IPS-18c (cell line): ENCODE measurements at regions not wholly inside any gene's neighbourhood (a gene's known extent, or its start where the extent isn't known, plus 50 kb on each side); places are given as distances from the start of the nearest gene placed in this dataset.

Experiments
- H3K4me3 ChIP-seq: 2 replicates; pipeline ENCODE4 v1.7.0; 2013; ENCODE audit warnings: low read depth, mild to moderate bottlenecking, low read length, moderate library complexity; ENCODE audit not compliant: insufficient read depth
- H3K9me3 ChIP-seq: one replicate; pipeline ENCODE4 v1.6.1; 2013; ENCODE audit warnings: mild to moderate bottlenecking, low read length, moderate library complexity; ENCODE audit not compliant: control insufficient read depth, insufficient read depth

DNA sequence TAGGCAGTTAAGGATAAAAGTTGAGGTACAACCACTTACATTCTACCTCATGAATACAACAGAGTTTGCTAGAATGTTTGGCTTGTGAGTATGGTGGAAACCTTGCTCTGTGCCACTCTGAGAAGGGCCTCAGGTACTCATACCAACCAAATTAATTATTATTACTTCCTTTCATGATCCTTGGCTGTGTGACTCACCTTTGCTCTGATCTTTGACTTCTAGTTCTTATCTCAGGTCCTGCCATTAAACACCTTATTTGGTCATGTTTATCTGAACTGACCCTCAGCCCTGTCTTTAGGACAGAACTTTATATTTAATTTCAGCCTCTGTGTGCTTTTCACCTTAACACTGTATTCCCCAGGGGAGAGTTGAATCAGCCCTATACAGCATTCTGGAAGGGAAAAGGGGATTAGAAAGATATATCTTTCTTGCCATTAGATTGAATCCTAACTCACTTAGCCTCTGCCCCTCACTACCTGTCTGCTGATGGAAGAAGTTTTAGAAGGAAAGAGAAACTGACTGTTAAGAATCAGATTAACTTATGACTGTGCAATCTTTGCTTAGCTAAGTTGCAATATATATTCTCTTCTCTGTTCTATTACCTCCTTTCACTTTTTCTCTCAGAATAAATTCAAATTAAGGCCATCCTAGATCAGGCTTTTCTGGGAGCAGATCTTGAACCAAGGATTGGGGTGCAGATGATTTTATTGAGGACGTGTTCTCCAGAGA is 260.4 kb upstream of the DPYD start:
- H3K4me3 ChIP-seq = no peak overlapping the region
- H3K9me3 ChIP-seq = no peaks in the 10 kb centered on the region

DNA sequence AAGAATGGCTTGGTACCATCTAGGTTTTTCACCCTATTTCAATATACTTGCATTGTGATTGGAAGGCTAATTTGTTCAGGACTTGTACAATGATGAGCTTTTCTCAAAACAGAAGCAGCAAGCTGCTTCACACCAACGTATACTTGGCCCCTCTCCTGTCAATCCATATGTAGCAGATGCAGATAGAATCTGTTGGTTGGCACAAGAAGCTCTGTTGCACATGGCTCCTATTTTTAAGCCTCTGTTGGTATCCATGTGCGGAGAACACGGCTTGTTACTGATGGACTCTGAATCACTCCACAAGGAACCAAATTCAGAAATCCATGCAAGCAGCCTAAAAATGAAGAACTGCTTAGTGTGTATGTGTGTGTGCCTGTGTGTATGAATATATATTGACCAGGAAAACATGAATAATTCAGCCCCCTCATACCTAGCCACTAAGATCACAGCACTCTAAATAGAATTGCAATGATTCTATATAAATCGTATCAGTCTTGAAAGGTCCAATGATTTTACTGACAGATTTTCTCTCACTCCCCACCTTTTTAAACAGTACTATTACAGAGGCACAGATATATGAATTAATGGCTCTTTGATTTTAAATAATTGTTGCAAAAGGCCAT is 258.4 kb upstream of the DPYD start:
- no peaks in the 10 kb centered on the region for H3K9me3 ChIP-seq
- H3K4me3 ChIP-seq = no peak overlapping the region

DNA sequence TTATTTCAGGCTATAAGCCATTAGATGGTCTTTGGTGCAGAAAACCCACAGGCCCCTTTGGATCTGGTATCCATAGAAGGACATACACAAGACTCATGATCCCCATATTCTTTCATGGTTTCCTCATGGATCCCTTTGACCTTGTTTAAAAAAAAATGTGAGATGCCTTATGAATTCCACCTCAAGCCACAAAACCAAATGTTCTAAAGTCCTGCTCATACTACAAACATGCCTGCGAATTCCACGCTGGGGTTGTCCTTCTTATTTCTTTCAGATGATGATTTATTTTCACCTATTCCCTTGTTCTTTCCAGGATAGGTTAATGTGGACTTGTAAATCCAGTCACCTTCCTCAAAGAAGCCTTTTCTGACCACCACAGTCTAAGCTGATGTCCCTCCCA is 256.9 kb upstream of the DPYD start:
- Histone ChIP-seq H3K9me3 (no peaks in the 10 kb centered on the region), H3K4me3 (no peak overlapping the region)

- no peaks in the 10 kb centered on the region for H3K9me3 ChIP-seq
Measured at GRCh38 chr1:98176936-98177335, 256.1 kb upstream of the DPYD start.

GRCh38 chr1:98176414-98176813 is 255.6 kb upstream of the DPYD start:
- H3K4me3 ChIP-seq = no peak overlapping the region
- H3K9me3 ChIP-seq = no peaks in the 10 kb centered on the region

More at GRCh38 chr1:98176936-98177335, 256.1 kb upstream of the DPYD start:
- H3K4me3 ChIP-seq = no peak overlapping the region

- no peaks in the 10 kb centered on the region for H3K9me3 ChIP-seq
- no peak overlapping the region for H3K4me3 ChIP-seq
Measured at GRCh38 chr1:98172578-98172977, 251.7 kb upstream of the DPYD start.

GRCh38 chr1:98172022-98172421 is 251.2 kb upstream of the DPYD start:
- H3K4me3 ChIP-seq = no peak overlapping the region

GRCh38 chr1:98164509-98164908 is 243.7 kb upstream of the DPYD start:
- Histone ChIP-seq H3K4me3 (no peak overlapping the region), H3K9me3 (no peaks in the 10 kb centered on the region)

More at GRCh38 chr1:98172022-98172421, 251.2 kb upstream of the DPYD start:
- no peaks in the 10 kb centered on the region for H3K9me3 ChIP-seq

- H3K4me3 ChIP-seq = no peak overlapping the region
- H3K9me3 ChIP-seq = peaks cover 2% of the 10 kb centered on the region
Measured at GRCh38 chr1:98157524-98158313, 236.9 kb upstream of the DPYD start.

GRCh38 chr1:98147280-98147679 is 226.4 kb upstream of the DPYD start:
- no peak overlapping the region for H3K4me3 ChIP-seq
- no peaks in the 10 kb centered on the region for H3K9me3 ChIP-seq

GRCh38 chr1:98145655-98146054 is 224.8 kb upstream of the DPYD start:
- Histone ChIP-seq H3K9me3 (no peaks in the 10 kb centered on the region), H3K4me3 (no peak overlapping the region)

DNA sequence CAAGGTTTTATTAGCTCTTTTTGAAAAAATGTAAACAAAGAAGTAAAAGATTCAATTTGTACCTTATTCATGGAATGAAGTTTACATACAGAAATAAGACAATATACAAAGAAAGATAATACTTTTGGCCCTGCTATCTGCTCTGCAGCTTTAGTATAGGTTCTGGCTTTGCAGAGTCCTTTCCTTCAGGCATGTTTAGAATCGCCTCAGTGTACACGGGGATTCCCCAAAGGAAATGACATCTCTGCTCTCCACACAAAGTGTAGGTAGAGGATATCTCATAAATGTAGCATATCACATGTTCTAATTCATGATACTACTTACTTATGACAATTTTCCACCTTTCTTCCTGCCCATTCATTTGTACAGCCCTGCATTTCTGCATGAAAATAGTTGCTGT is 222.6 kb upstream of the DPYD start:
- Histone ChIP-seq H3K4me3 (no peak overlapping the region), H3K9me3 (no peaks in the 10 kb centered on the region)

GRCh38 chr1:98133131-98133530 is 212.3 kb upstream of the DPYD start:
- H3K4me3 ChIP-seq = no peak overlapping the region
- H3K9me3 ChIP-seq = no peaks in the 10 kb centered on the region

DNA sequence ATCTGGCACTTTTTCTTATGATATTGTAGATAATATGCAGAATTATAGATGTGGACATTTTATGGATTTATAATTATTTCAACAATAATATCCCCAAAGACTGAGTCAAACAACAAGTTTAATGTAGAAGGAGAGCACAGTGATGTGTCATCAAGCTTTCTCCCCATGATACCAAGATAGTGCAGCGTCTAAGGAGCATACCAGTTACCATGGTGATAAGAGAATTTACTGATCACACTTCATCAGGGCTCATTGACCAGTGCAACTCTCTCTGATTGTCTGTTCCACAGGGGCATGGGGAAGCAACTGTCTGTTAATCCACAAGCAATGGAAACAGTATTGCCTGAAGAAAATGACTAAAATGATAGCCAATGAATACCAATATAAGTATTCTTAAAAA is 209.6 kb upstream of the DPYD start:
- Histone ChIP-seq H3K4me3 (no peak overlapping the region), H3K9me3 (no peaks in the 10 kb centered on the region)

DNA sequence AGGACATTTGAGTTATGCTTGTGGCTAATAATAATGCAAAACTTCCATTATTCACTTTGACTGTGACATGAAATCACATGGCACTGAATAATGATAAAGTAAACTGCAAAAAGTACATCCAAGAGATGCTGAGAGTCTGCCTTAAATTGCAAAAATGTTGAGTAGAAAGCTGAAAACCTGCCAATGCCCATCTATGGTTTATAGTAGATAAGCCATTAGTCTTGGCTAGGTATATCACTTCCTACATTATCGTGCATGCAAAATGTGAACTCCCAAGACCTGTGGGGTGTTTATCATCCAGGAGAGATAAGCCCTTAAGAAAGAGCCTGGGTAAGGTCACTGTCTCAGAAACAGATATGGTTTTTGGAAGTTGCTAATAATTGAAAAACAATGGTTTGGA is 208.7 kb upstream of the DPYD start:
- Histone ChIP-seq H3K9me3 (no peaks in the 10 kb centered on the region), H3K4me3 (no peak overlapping the region)

DNA sequence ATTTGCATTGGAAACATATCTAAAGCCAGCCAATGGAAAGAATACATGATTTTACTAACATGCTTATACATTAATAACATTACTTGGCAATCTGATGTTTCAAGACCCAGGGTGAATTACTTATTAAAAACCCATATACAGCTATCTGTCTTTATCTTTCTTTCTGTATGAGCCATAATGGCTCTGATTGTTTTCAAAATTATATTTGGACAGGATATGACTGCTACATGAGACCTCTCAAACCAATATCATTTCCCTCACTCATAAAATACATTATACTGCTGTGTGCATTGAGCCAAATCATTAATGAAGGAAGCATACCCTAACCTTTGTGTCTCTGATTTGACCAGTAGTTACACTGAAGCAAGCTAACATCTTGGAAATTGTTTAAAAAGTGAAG is 205.9 kb upstream of the DPYD start:
- no peaks in the 10 kb centered on the region for H3K9me3 ChIP-seq
- no peak overlapping the region for H3K4me3 ChIP-seq

DNA sequence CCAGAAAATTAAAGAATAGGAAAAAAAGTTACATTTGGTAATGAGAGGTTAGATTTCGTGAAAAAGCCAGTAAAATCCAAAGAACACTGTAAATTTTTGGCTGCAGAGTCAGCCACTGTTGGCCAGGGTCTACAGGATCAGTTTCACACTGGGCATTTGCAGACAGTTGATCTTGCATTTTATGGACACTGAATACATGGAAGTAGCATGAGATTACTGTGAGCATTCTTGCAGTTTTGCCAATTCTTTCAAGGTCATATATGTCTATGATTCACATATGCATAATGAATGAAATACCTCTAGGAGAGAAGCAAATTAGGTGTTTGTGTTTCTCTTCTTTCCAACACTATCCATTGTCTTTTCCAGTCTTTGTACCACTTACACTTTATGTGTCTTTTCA is 200.8 kb upstream of the DPYD start:
- H3K9me3 ChIP-seq = no peaks in the 10 kb centered on the region
- no peak overlapping the region for H3K4me3 ChIP-seq

DNA sequence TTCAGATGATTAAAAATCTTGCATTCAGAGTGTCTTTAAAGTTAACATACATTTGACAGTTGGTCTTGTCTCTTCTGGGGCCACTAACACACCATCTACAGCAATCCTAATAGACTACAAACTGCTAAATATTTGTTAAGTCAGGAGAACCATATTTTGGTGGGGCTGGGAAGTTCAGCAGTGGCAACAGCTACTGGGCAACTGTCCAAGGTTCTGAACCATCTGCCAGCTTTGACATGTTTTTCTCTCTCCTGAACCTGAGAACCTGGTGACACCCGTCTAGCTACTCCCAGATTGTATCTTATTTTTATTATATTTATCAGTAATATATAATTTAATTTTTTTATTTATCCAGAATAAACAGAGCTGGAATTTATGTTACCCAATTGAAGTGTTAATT is 199.0 kb upstream of the DPYD start:
- Histone ChIP-seq H3K4me3 (no peak overlapping the region), H3K9me3 (no peaks in the 10 kb centered on the region)
